SK-N-SH (cell line): ENCODE measurements at regions not wholly inside any gene's neighbourhood (a gene's known extent, or its start where the extent isn't known, plus 50 kb on each side); places are given as distances from the start of the nearest gene placed in this dataset.

Experiments
- EZH2phosphoT487 ChIP-seq: fragments of 200-600 bp; sonication (generic); IDR thresholded peaks from 2 replicates; pipeline ENCODE4 v1.6.1; 2017; ENCODE audit warnings: low read depth, mixed run types, mild to moderate bottlenecking, antibody characterized with exemption, moderate library complexity, borderline replicate concordance
- GABPA ChIP-seq: IDR thresholded peaks from 2 replicates; pipeline ENCODE4 v1.4.0; 2012; ENCODE audit warnings: low read depth, mild to moderate bottlenecking
- GATA2 ChIP-seq: sonication (generic); formaldehyde crosslinking; IDR thresholded peaks from 2 replicates; pipeline ENCODE4 v1.5.0; 2020; ENCODE audit warnings: mild to moderate bottlenecking, missing genetic modification reagents
- MXI1 ChIP-seq: IDR thresholded peaks from 2 replicates; pipeline ENCODE4 v1.6.1; 2012; ENCODE audit warnings: mild to moderate bottlenecking, low read depth, low read length, improper control_type of control experiment
- POLR2AphosphoS5 ChIP-seq: IDR thresholded peaks from 2 replicates; pipeline ENCODE4 v1.6.1; 2012; ENCODE audit warnings: low read depth, low read length
- RFX5 ChIP-seq: IDR thresholded peaks from 2 replicates; pipeline ENCODE4 v1.6.1; 2012; ENCODE audit warnings: mild to moderate bottlenecking, improper control_type of control experiment, low read length
- TCF12 ChIP-seq: IDR thresholded peaks from 2 replicates; pipeline ENCODE4 v1.4.0; 2012
- USF1 ChIP-seq: IDR thresholded peaks from 2 replicates; pipeline ENCODE4 v1.4.0; 2012; ENCODE audit warnings: low read depth, borderline replicate concordance
- YY1 ChIP-seq: IDR thresholded peaks from 2 replicates; pipeline ENCODE4 v1.4.0; 2012; ENCODE audit warnings: low read depth, mild to moderate bottlenecking
- TF ChIP-seq, protein P1 (sequence below): fragments of 200-600 bp; sonication (generic); IDR thresholded peaks from 2 replicates; pipeline ENCODE4 v1.6.1; 2017; ENCODE audit warnings: antibody characterized with exemption, mild to moderate bottlenecking, moderate library complexity
- TF ChIP-seq, protein P2 (sequence below): IDR thresholded peaks from 2 replicates; pipeline ENCODE4 v1.4.0; 2012; ENCODE audit warnings: low read depth, borderline replicate concordance
- TF ChIP-seq, protein P3 (sequence below): IDR thresholded peaks from 2 replicates; pipeline ENCODE4 v1.4.0; 2012; ENCODE audit warnings: low read depth
- TF ChIP-seq, protein P4 (sequence below): IDR thresholded peaks from 2 replicates; pipeline ENCODE4 v1.6.1; 2012; ENCODE audit warnings: mild to moderate bottlenecking, low read depth, low read length, moderate library complexity

DNA sequence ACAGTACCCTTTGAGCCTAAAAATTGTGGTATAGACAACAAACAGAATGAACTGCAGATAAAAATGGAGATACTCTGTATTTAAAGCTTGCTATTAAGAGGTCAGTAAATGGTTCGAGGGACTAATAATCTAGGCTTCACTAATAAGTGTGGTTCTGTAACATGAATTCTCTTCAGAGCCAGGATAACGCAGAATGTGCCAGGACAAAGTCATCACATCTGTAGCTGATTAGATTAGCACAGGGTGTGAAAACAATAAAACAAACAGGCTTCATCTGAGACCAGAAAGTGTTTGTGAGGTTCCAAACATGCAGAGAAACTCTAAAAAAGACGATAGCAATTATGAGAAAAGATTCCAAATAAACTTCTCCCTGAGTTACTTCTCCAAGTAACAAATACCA, 89.1 kb upstream of the LUZP2 start:
- TF ChIP-seq, protein P1, sequence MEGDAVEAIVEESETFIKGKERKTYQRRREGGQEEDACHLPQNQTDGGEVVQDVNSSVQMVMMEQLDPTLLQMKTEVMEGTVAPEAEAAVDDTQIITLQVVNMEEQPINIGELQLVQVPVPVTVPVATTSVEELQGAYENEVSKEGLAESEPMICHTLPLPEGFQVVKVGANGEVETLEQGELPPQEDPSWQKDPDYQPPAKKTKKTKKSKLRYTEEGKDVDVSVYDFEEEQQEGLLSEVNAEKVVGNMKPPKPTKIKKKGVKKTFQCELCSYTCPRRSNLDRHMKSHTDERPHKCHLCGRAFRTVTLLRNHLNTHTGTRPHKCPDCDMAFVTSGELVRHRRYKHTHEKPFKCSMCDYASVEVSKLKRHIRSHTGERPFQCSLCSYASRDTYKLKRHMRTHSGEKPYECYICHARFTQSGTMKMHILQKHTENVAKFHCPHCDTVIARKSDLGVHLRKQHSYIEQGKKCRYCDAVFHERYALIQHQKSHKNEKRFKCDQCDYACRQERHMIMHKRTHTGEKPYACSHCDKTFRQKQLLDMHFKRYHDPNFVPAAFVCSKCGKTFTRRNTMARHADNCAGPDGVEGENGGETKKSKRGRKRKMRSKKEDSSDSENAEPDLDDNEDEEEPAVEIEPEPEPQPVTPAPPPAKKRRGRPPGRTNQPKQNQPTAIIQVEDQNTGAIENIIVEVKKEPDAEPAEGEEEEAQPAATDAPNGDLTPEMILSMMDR, result no peak
- TF ChIP-seq GABPA (no peak), POLR2AphosphoS5 (no peak), YY1 (no peak), TCF12 (no peak), MXI1 (no peak), RFX5 (no peak), EZH2phosphoT487 (no peak), USF1 (no peak), GATA2 (no peak)
- TF ChIP-seq, protein P2, sequence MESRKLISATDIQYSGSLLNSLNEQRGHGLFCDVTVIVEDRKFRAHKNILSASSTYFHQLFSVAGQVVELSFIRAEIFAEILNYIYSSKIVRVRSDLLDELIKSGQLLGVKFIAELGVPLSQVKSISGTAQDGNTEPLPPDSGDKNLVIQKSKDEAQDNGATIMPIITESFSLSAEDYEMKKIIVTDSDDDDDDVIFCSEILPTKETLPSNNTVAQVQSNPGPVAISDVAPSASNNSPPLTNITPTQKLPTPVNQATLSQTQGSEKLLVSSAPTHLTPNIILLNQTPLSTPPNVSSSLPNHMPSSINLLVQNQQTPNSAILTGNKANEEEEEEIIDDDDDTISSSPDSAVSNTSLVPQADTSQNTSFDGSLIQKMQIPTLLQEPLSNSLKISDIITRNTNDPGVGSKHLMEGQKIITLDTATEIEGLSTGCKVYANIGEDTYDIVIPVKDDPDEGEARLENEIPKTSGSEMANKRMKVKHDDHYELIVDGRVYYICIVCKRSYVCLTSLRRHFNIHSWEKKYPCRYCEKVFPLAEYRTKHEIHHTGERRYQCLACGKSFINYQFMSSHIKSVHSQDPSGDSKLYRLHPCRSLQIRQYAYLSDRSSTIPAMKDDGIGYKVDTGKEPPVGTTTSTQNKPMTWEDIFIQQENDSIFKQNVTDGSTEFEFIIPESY, result no peak
- TF ChIP-seq, protein P3, sequence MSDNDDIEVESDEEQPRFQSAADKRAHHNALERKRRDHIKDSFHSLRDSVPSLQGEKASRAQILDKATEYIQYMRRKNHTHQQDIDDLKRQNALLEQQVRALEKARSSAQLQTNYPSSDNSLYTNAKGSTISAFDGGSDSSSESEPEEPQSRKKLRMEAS, result no peak
- TF ChIP-seq, protein P4, sequence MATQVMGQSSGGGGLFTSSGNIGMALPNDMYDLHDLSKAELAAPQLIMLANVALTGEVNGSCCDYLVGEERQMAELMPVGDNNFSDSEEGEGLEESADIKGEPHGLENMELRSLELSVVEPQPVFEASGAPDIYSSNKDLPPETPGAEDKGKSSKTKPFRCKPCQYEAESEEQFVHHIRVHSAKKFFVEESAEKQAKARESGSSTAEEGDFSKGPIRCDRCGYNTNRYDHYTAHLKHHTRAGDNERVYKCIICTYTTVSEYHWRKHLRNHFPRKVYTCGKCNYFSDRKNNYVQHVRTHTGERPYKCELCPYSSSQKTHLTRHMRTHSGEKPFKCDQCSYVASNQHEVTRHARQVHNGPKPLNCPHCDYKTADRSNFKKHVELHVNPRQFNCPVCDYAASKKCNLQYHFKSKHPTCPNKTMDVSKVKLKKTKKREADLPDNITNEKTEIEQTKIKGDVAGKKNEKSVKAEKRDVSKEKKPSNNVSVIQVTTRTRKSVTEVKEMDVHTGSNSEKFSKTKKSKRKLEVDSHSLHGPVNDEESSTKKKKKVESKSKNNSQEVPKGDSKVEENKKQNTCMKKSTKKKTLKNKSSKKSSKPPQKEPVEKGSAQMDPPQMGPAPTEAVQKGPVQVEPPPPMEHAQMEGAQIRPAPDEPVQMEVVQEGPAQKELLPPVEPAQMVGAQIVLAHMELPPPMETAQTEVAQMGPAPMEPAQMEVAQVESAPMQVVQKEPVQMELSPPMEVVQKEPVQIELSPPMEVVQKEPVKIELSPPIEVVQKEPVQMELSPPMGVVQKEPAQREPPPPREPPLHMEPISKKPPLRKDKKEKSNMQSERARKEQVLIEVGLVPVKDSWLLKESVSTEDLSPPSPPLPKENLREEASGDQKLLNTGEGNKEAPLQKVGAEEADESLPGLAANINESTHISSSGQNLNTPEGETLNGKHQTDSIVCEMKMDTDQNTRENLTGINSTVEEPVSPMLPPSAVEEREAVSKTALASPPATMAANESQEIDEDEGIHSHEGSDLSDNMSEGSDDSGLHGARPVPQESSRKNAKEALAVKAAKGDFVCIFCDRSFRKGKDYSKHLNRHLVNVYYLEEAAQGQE, result no peak
